PC-9 (cell line): ENCODE measurements at regions not wholly inside any gene's neighbourhood (a gene's known extent, or its start where the extent isn't known, plus 50 kb on each side); places are given as distances from the start of the nearest gene placed in this dataset.

Source experiments
- BruUV-seq: library from RNA; stranded (reverse); fragments of 400-500 nt; replicated peaks from 2 replicates; lab custom pipeline; 2021; lab: Mats Ljungman, UMichigan
- CTCF ChIA-PET: fragments of 300-600 bp; sonication (Branson Sonifier 250); formaldehyde crosslinking; loops from one replicate; lab custom pipeline; 2022; ENCODE audit warnings: antibody characterized with exemption; lab: Charles Lee
- POLR2A ChIA-PET: fragments of 300-600 bp; sonication (Branson Sonifier 250); formaldehyde crosslinking; loops from one replicate; lab custom pipeline; 2022; ENCODE audit warnings: antibody characterized with exemption; ENCODE audit not compliant: unreplicated experiment; lab: Charles Lee
- DNase-seq, 2 experiments: peaks; one replicate each; pipeline versions ENCODE4 v3.0.0 to v3.0.0-alpha.2; 2015 to 2022; ENCODE audit warnings: mixed read lengths in 1 of 2
- H2AFZ ChIP-seq: fragments of 200-600 bp; sonication (generic); 2 replicates; pipeline ENCODE4 v1.8.1; 2017; ENCODE audit warnings: antibody characterized with exemption
- H3F3A ChIP-seq: fragments of 200-600 bp; sonication (generic); 2 replicates; pipeline ENCODE4 v1.8.1; 2017; ENCODE audit warnings: antibody characterized with exemption, mild to moderate bottlenecking, low read depth; ENCODE audit not compliant: insufficient read depth
- H3K27ac ChIP-seq: fragments of 200-600 bp; sonication (generic); 2 replicates; pipeline ENCODE4 v1.6.1; 2016; ENCODE audit warnings: mixed run types
- H3K27me3 ChIP-seq: fragments of 200-600 bp; sonication (generic); 2 replicates; pipeline ENCODE4 v1.6.1; 2016; ENCODE audit warnings: low read depth, mixed run types; ENCODE audit not compliant: insufficient read depth
- H3K36me3 ChIP-seq: fragments of 200-600 bp; sonication (generic); 2 replicates; pipeline ENCODE4 v1.6.1; 2016; ENCODE audit warnings: low read depth, mixed run types
- H3K4me1 ChIP-seq: fragments of 200-600 bp; sonication (generic); replicated peaks from 2 replicates; pipeline ENCODE4 v1.6.1; 2016; ENCODE audit warnings: mixed run types; ENCODE audit not compliant: insufficient read depth
- H3K4me2 ChIP-seq: fragments of 200-600 bp; sonication (generic); 2 replicates; pipeline ENCODE4 v1.6.1; 2017; ENCODE audit warnings: mixed run types
- H3K4me3 ChIP-seq: fragments of 200-600 bp; sonication (generic); 2 replicates; pipeline ENCODE4 v1.6.1; 2016; ENCODE audit warnings: mixed run types
- H3K79me2 ChIP-seq: fragments of 200-600 bp; sonication (generic); 2 replicates; pipeline ENCODE4 v1.6.1; 2017; ENCODE audit warnings: low read depth, mixed run types
- H3K9me2 ChIP-seq: fragments of 200-600 bp; sonication (generic); 2 replicates; pipeline ENCODE4 v1.8.1; 2017; ENCODE audit warnings: mild to moderate bottlenecking; ENCODE audit not compliant: insufficient read depth
- H3K9me3 ChIP-seq: fragments of 200-600 bp; sonication (generic); 2 replicates; pipeline ENCODE4 v1.8.1; 2016; ENCODE audit warnings: low read depth; ENCODE audit not compliant: insufficient read depth
- H4K20me1 ChIP-seq: fragments of 200-600 bp; sonication (generic); 2 replicates; pipeline ENCODE4 v1.8.1; 2017; ENCODE audit not compliant: insufficient read depth
- CTCF ChIP-seq: fragments of 200-600 bp; sonication (generic); conservative IDR thresholded peaks from 2 replicates; pipeline ENCODE4 v1.6.1; 2017; ENCODE audit warnings: mixed run types, antibody characterized with exemption, mild to moderate bottlenecking, moderate library complexity
- EZH2 ChIP-seq: fragments of 200-600 bp; sonication (generic); IDR thresholded peaks from 2 replicates; pipeline ENCODE4 v1.8.0; 2017; ENCODE audit warnings: antibody characterized with exemption, low read depth
- intact Hi-C: fragments of 100-400 bp; cut with micrococcal nuclease; formaldehyde crosslinking; loops from one replicate; pipeline ENCODE4 v1.10.0; 2022; ENCODE audit not compliant: unreplicated experiment

DNA sequence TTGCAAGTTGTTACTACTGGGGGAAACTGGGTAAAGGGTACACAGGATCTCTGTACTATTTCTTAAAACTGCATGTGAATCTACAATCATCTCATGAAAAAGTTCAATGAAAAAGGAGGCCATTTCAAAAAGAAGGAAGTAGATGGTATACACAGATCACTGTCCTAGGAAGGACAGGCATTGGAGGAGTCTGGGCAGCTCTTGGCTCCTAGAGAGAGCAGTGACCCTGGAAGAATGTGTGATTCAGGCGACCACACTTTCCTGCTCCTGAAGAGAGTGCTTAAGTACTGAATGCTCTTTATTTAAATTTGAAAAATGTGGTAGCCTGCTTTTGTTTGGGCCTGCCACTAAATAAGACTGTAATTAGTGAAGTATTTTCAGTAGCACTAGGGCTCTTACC lies 318.1 kb upstream of the CASK start:
- Histone ChIP-seq H3K4me3 (no peak overlapping the region), H3K9me2 (no peaks in the 10 kb centered on the region), H3F3A (no peaks in the 10 kb centered on the region), H3K9me3 (no peaks in the 10 kb centered on the region), H3K27me3 (no peaks in the 10 kb centered on the region), H3K4me1 (no peaks in the 10 kb centered on the region), H3K27ac (no peak overlapping the region), H4K20me1 (no peaks in the 10 kb centered on the region), H3K4me2 (no peak overlapping the region), H2AFZ (no peak overlapping the region), H3K79me2 (no peaks in the 10 kb centered on the region), H3K36me3 (no peaks in the 10 kb centered on the region)
- intact Hi-C loops = no loop called here
- TF ChIP-seq EZH2 = no peak
- TF ChIP-seq CTCF = no peak
- no peak for DNase-seq
- ChIA-PET CTCF (no interaction called here), POLR2A (no interaction called here)
- no TSS peak for BruUV-seq

- Histone ChIP-seq H3K4me2 (no peak overlapping the region), H3K27me3 (no peaks in the 10 kb centered on the region), H3K4me1 (no peaks in the 10 kb centered on the region), H3F3A (no peaks in the 10 kb centered on the region), H4K20me1 (no peaks in the 10 kb centered on the region), H3K9me2 (no peaks in the 10 kb centered on the region), H3K27ac (no peak overlapping the region), H3K79me2 (no peaks in the 10 kb centered on the region), H2AFZ (no peak overlapping the region), H3K4me3 (no peak overlapping the region), H3K36me3 (no peaks in the 10 kb centered on the region), H3K9me3 (no peaks in the 10 kb centered on the region)
- no TSS peak for BruUV-seq
- DNase-seq = no peak
- TF ChIP-seq CTCF (no peak), EZH2 (no peak)
- ChIA-PET POLR2A (interaction anchor here (0.6 kb wide), 1 partner anchor 203 kb away, joined by 5 read pairs; no protein-coding TSS in a partner anchor), CTCF (no interaction called here)
- intact Hi-C loops = no loop called here
Observed at GRCh38 chrX:42237956-42238355, 314.6 kb upstream of the CASK start.

GRCh38 chrX:42229533-42229932 lies 306.2 kb upstream of the CASK start:
- no peaks in the 10 kb centered on the region for H3K4me1 ChIP-seq
- no TSS peak for BruUV-seq
- no peaks in the 10 kb centered on the region for H3K9me3 ChIP-seq
- POLR2A ChIA-PET = no interaction called here
- no peaks in the 10 kb centered on the region for H3F3A ChIP-seq
- no peaks in the 10 kb centered on the region for H3K36me3 ChIP-seq
- H3K27me3 ChIP-seq = no peaks in the 10 kb centered on the region
- intact Hi-C loops = no loop called here
- no peak overlapping the region for H3K4me2 ChIP-seq
- no peak for DNase-seq
- no peak overlapping the region for H3K4me3 ChIP-seq
- no peak overlapping the region for H3K27ac ChIP-seq
- CTCF ChIA-PET = no interaction called here
- no peak overlapping the region for H2AFZ ChIP-seq
- H3K79me2 ChIP-seq = no peaks in the 10 kb centered on the region
- no peaks in the 10 kb centered on the region for H4K20me1 ChIP-seq
- H3K9me2 ChIP-seq = no peaks in the 10 kb centered on the region
- no peak for TF ChIP-seq EZH2
- TF ChIP-seq CTCF = no peak
